Femur (tissue), 1 donor: ENCODE measurements at regions not wholly inside any gene's neighbourhood (a gene's known extent, or its start where the extent isn't known, plus 50 kb on each side); places are given as distances from the start of the nearest gene placed in this dataset.
A peak's percentile ranks its signal among the peaks of the same experiment; 100 is the strongest.
"Not testable (repeated sequence)": the region's sequence is repeated elsewhere in the genome, so short reads cannot be mapped to it uniquely, and the experiment has no call there.

Experiments used
- DNase-seq: peaks from one replicate; pipeline ENCODE4 v3.0.0-alpha.2; 2017

- DNase-seq: no peak
Observed at GRCh38 chr6:104486035-104486434, 373.7 kb downstream of the HACE1 start.

GRCh38 chr6:104484626-104485025 is 375.1 kb downstream of the HACE1 start:
- no peak for DNase-seq

- DNase-seq: no peak
Observed at GRCh38 chr6:104484191-104484590, 375.5 kb downstream of the HACE1 start.

GRCh38 chr6:104483225-104483834 is 376.4 kb downstream of the HACE1 start:
- no peak for DNase-seq

GRCh38 chr6:104477569-104477968 is 382.1 kb downstream of the HACE1 start:
- DNase-seq: no peak

- DNase-seq: no peak
Observed at GRCh38 chr6:104473021-104473429, 386.7 kb downstream of the HACE1 start.

GRCh38 chr6:104472021-104472901 is 387.5 kb downstream of the HACE1 start:
- DNase-seq: no peak

GRCh38 chr6:104466306-104466705 is 393.4 kb downstream of the HACE1 start:
- DNase-seq: no peak

GRCh38 chr6:104462811-104463599 is 396.7 kb downstream of the HACE1 start:
- no peak for DNase-seq

- DNase-seq: no peak
Observed at GRCh38 chr6:104460738-104461483, 398.8 kb downstream of the HACE1 start.

- no peak for DNase-seq
Observed at GRCh38 chr6:104459543-104459942, 400.2 kb downstream of the HACE1 start.

- DNase-seq: no peak
Observed at GRCh38 chr6:104449918-104450317, 409.8 kb downstream of the HACE1 start.

GRCh38 chr6:104446101-104447080 is 413.3 kb downstream of the HACE1 start:
- DNase-seq: not testable (repeated sequence)

GRCh38 chr6:104434519-104434918 is 425.2 kb downstream of the HACE1 start:
- no peak for DNase-seq

- no peak for DNase-seq
Observed at GRCh38 chr6:104431096-104431495, 428.6 kb downstream of the HACE1 start.

GRCh38 chr6:104428184-104428583 is 431.5 kb downstream of the HACE1 start:
- DNase-seq: no peak

- no peak for DNase-seq
Observed at GRCh38 chr6:104423691-104424090, 436.0 kb downstream of the HACE1 start.

- no peak for DNase-seq
Observed at GRCh38 chr6:104421650-104422049, 438.1 kb downstream of the HACE1 start.

GRCh38 chr6:104418839-104419238 is 440.9 kb downstream of the HACE1 start:
- DNase-seq: no peak

- peak; percentile 31 for DNase-seq
Observed at GRCh38 chr6:104418125-104418524, 441.6 kb downstream of the HACE1 start.

GRCh38 chr6:104414723-104415122 is 445.0 kb downstream of the HACE1 start:
- no peak for DNase-seq
